Stimulated activated CD8-positive, alpha-beta memory T cell treated with anti-CD3 and anti-CD28 coated beads, Interleukin-15, amount 100 ng/mL, for 48 hours (primary cell): ENCODE measurements at regions not wholly inside any gene's neighbourhood (a gene's known extent, or its start where the extent isn't known, plus 50 kb on each side); places are given as distances from the start of the nearest gene placed in this dataset.
"Not testable (repeated sequence)": the region's sequence is repeated elsewhere in the genome, so short reads cannot be mapped to it uniquely, and the experiment has no call there.

Experiments used
- DNase-seq, 2 donors: peaks; one replicate each; pipeline ENCODE4 v3.0.0-alpha.2; 2020; ENCODE audit warnings: low read depth in 2 of 2

- no peak for DNase-seq
These were observed 241.5 kb downstream of the SATB2 start for GRCh38 chr2:199216253-199216652.

- DNase-seq, result no peak
These were observed 250.7 kb downstream of the SATB2 start for GRCh38 chr2:199207011-199207410.

GRCh38 chr2:199206536-199206935 lies 251.2 kb downstream of the SATB2 start:
- no peak for DNase-seq

- no peak for DNase-seq
These were observed 254.8 kb downstream of the SATB2 start for GRCh38 chr2:199202964-199203363.

GRCh38 chr2:199201539-199201938 lies 256.2 kb downstream of the SATB2 start:
- DNase-seq, result no peak

- no peak for DNase-seq
These were observed 257.9 kb downstream of the SATB2 start for GRCh38 chr2:199199797-199200196.

GRCh38 chr2:199197448-199197847 lies 260.3 kb downstream of the SATB2 start:
- no peak for DNase-seq

GRCh38 chr2:199196686-199197085 lies 261.1 kb downstream of the SATB2 start:
- no peak for DNase-seq

GRCh38 chr2:199195927-199196502 lies 261.7 kb downstream of the SATB2 start:
- DNase-seq, result no peak

GRCh38 chr2:199191461-199191860 lies 266.3 kb downstream of the SATB2 start:
- DNase-seq, result no peak

- DNase-seq, result no peak
These were observed 268.5 kb downstream of the SATB2 start for GRCh38 chr2:199189229-199189628.

- no peak for DNase-seq
These were observed 271.4 kb downstream of the SATB2 start for GRCh38 chr2:199186301-199186751.

- DNase-seq, result not testable (repeated sequence)
These were observed 272.6 kb downstream of the SATB2 start for GRCh38 chr2:199185174-199185573.

- DNase-seq, result no peak
These were observed 293.9 kb downstream of the SATB2 start for GRCh38 chr2:199163613-199164458.

GRCh38 chr2:199160677-199161465 lies 296.9 kb downstream of the SATB2 start:
- DNase-seq, result no peak

- no peak for DNase-seq
These were observed 297.7 kb downstream of the SATB2 start for GRCh38 chr2:199160081-199160480.

- DNase-seq, result no peak
These were observed 309.5 kb downstream of the SATB2 start for GRCh38 chr2:199148076-199148845.

GRCh38 chr2:199147216-199147615 lies 310.5 kb downstream of the SATB2 start:
- no peak for DNase-seq

GRCh38 chr2:199144546-199144945 lies 313.2 kb downstream of the SATB2 start:
- no peak for DNase-seq

GRCh38 chr2:199144036-199144435 lies 313.7 kb downstream of the SATB2 start:
- no peak for DNase-seq

GRCh38 chr2:199136681-199137080 lies 321.1 kb downstream of the SATB2 start:
- DNase-seq, result no peak

GRCh38 chr2:199136242-199136641 lies 321.5 kb downstream of the SATB2 start:
- no peak for DNase-seq
